SK-N-SH (cell line): ENCODE measurements at regions not wholly inside any gene's neighbourhood (a gene's known extent, or its start where the extent isn't known, plus 50 kb on each side); places are given as distances from the start of the nearest gene placed in this dataset.

ENCODE experiments used
- ELF1 ChIP-seq: IDR thresholded peaks from 2 replicates; pipeline ENCODE4 v1.4.0; 2012
- EP300 ChIP-seq, 2 experiments: IDR thresholded peaks; 2 replicates each; pipeline versions ENCODE4 v1.4.0 to v1.6.1; 2012; ENCODE audit warnings: borderline replicate concordance in 1 of 2, low read depth in 1 of 2, low read length in 1 of 2
- GATA2 ChIP-seq: sonication (generic); formaldehyde crosslinking; IDR thresholded peaks from 2 replicates; pipeline ENCODE4 v1.5.0; 2020; ENCODE audit warnings: mild to moderate bottlenecking, missing genetic modification reagents
- NFIC ChIP-seq: IDR thresholded peaks from 2 replicates; pipeline ENCODE4 v1.4.0; 2012; ENCODE audit warnings: borderline replicate concordance
- RAD21 ChIP-seq: IDR thresholded peaks from 2 replicates; pipeline ENCODE4 v1.6.1; 2012; ENCODE audit warnings: mild to moderate bottlenecking, low read length
- YY1 ChIP-seq: IDR thresholded peaks from 2 replicates; pipeline ENCODE4 v1.4.0; 2012; ENCODE audit warnings: low read depth, mild to moderate bottlenecking
- TF ChIP-seq, protein P1 (sequence below): IDR thresholded peaks from 2 replicates; pipeline ENCODE4; 2012
- TF ChIP-seq, protein P2 (sequence below): fragments of 200-600 bp; sonication (generic); IDR thresholded peaks from 2 replicates; pipeline ENCODE4 v1.6.1; 2017; ENCODE audit warnings: antibody characterized with exemption, mild to moderate bottlenecking, moderate library complexity
- TF ChIP-seq, protein P3 (sequence below): fragments of 150-350 bp; IDR thresholded peaks from 2 replicates; pipeline ENCODE4 v1.6.1; 2017; ENCODE audit warnings: antibody characterized with exemption, low read length, low read depth, borderline replicate concordance

DNA sequence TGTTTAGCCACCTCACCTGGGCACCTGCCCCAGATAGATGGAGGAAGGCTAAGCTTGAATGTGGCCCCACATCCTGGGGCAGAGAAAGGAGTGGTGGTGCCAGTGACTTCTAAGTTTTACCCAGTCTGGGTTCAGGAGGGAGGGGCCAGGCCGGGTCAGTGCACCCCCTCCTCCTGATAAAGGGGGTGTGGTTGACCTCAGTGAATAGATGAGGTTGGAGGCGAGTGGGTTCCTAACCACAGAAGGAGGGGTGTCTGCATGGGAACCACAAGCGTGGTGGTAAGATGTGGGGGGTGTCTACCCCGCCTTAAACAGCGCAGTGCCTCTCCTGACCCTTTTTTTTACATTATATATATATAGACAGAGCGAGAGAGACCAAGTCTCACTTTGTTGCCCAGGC lies 105.3 kb upstream of the KCTD7 start:
- TF ChIP-seq, protein P1, sequence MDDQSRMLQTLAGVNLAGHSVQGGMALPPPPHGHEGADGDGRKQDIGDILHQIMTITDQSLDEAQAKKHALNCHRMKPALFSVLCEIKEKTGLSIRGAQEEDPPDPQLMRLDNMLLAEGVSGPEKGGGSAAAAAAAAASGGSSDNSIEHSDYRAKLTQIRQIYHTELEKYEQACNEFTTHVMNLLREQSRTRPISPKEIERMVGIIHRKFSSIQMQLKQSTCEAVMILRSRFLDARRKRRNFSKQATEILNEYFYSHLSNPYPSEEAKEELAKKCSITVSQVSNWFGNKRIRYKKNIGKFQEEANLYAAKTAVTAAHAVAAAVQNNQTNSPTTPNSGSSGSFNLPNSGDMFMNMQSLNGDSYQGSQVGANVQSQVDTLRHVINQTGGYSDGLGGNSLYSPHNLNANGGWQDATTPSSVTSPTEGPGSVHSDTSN: no peak
- TF ChIP-seq RAD21: no peak
- TF ChIP-seq, protein P2, sequence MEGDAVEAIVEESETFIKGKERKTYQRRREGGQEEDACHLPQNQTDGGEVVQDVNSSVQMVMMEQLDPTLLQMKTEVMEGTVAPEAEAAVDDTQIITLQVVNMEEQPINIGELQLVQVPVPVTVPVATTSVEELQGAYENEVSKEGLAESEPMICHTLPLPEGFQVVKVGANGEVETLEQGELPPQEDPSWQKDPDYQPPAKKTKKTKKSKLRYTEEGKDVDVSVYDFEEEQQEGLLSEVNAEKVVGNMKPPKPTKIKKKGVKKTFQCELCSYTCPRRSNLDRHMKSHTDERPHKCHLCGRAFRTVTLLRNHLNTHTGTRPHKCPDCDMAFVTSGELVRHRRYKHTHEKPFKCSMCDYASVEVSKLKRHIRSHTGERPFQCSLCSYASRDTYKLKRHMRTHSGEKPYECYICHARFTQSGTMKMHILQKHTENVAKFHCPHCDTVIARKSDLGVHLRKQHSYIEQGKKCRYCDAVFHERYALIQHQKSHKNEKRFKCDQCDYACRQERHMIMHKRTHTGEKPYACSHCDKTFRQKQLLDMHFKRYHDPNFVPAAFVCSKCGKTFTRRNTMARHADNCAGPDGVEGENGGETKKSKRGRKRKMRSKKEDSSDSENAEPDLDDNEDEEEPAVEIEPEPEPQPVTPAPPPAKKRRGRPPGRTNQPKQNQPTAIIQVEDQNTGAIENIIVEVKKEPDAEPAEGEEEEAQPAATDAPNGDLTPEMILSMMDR: no peak
- TF ChIP-seq, protein P3, sequence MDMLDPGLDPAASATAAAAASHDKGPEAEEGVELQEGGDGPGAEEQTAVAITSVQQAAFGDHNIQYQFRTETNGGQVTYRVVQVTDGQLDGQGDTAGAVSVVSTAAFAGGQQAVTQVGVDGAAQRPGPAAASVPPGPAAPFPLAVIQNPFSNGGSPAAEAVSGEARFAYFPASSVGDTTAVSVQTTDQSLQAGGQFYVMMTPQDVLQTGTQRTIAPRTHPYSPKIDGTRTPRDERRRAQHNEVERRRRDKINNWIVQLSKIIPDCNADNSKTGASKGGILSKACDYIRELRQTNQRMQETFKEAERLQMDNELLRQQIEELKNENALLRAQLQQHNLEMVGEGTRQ: no peak
- no peak for TF ChIP-seq ELF1
- no peak for TF ChIP-seq YY1
- no peak for TF ChIP-seq NFIC
- TF ChIP-seq EP300 (IDR thresholded peaks at IDR 0.05; ENCODE audit: borderline replicate concordance in 1 of 2, low read depth in 1 of 2, low read length in 1 of 2): no peak
- no peak for TF ChIP-seq GATA2 (CRISPR knock-in tag)
